Stimulated activated memory B cell treated with anti-CD40 and anti-IgM and Interleukin-4, amounts not matched to agents 10 μg/mL and 1 μg/mL and 100 μg/mL, for 72 hours (primary cell): ENCODE measurements at regions not wholly inside any gene's neighbourhood (a gene's known extent, or its start where the extent isn't known, plus 50 kb on each side); places are given as distances from the start of the nearest gene placed in this dataset.

Experiments used
- ATAC-seq: fragments of 150-1000 bp; cut with Tn5 transposase; 2 replicates; pipeline ENCODE4 v1.10.0; 2021
- H3K27ac Mint-ChIP-seq: one replicate; pipeline ENCODE4 v1.8.0; 2022; ENCODE audit warnings: mild to moderate bottlenecking, mixed read lengths
- H3K27me3 Mint-ChIP-seq: one replicate; pipeline ENCODE4 v1.8.0; 2022; ENCODE audit warnings: mixed read lengths
- H3K36me3 Mint-ChIP-seq: one replicate; pipeline ENCODE4 v1.8.0; 2022; ENCODE audit warnings: mixed read lengths
- H3K4me1 Mint-ChIP-seq: one replicate; pipeline ENCODE4 v1.8.0; 2022; ENCODE audit warnings: mixed read lengths
- H3K4me3 Mint-ChIP-seq: one replicate; pipeline ENCODE4 v1.8.0; 2022; ENCODE audit warnings: mild to moderate bottlenecking, moderate library complexity, mixed read lengths
- H3K9me3 Mint-ChIP-seq: one replicate; pipeline ENCODE4 v1.8.0; 2022; ENCODE audit warnings: mixed read lengths

- ATAC-seq, result no peak
- H3K36me3 Mint-ChIP-seq, result no peaks in the 10 kb centered on the region
- H3K4me1 Mint-ChIP-seq, result no peaks in the 10 kb centered on the region
- no peaks in the 10 kb centered on the region for H3K9me3 Mint-ChIP-seq
- H3K27me3 Mint-ChIP-seq, result no peaks in the 10 kb centered on the region
- no peak overlapping the region for H3K4me3 Mint-ChIP-seq
- H3K27ac Mint-ChIP-seq, result no peak overlapping the region
These were observed 718.6 kb upstream of the TBX3 start for GRCh38 chr12:115402443-115403180.

GRCh38 chr12:115401761-115402160 lies 717.8 kb upstream of the TBX3 start:
- no peaks in the 10 kb centered on the region for H3K4me1 Mint-ChIP-seq
- peaks cover 3% of the 10 kb centered on the region for H3K9me3 Mint-ChIP-seq

GRCh38 chr12:115400011-115400410 lies 716.0 kb upstream of the TBX3 start:
- Mint-ChIP-seq H3K27ac (no peak overlapping the region), H3K27me3 (no peaks in the 10 kb centered on the region), H3K9me3 (peaks cover 12% of the 10 kb centered on the region), H3K4me3 (no peak overlapping the region), H3K4me1 (no peaks in the 10 kb centered on the region), H3K36me3 (no peaks in the 10 kb centered on the region)
- ATAC-seq, result no peak

More at GRCh38 chr12:115401761-115402160, 717.8 kb upstream of the TBX3 start:
- ATAC-seq, result no peak
- H3K27me3 Mint-ChIP-seq, result no peaks in the 10 kb centered on the region
- no peak overlapping the region for H3K4me3 Mint-ChIP-seq
- no peaks in the 10 kb centered on the region for H3K36me3 Mint-ChIP-seq
- no peak overlapping the region for H3K27ac Mint-ChIP-seq

- Mint-ChIP-seq H3K4me3 (no peak overlapping the region), H3K27me3 (no peaks in the 10 kb centered on the region), H3K27ac (no peak overlapping the region), H3K9me3 (peaks cover 15% of the 10 kb centered on the region), H3K36me3 (no peaks in the 10 kb centered on the region), H3K4me1 (no peaks in the 10 kb centered on the region)
- ATAC-seq, result no peak
These were observed 714.4 kb upstream of the TBX3 start for GRCh38 chr12:115398311-115398781.

- ATAC-seq, result no peak
- H3K4me3 Mint-ChIP-seq, result no peak overlapping the region
- no peak overlapping the region for H3K27ac Mint-ChIP-seq
- H3K4me1 Mint-ChIP-seq, result no peaks in the 10 kb centered on the region
- H3K9me3 Mint-ChIP-seq, result peaks cover 15% of the 10 kb centered on the region
- H3K27me3 Mint-ChIP-seq, result no peaks in the 10 kb centered on the region
- no peaks in the 10 kb centered on the region for H3K36me3 Mint-ChIP-seq
These were observed 712.6 kb upstream of the TBX3 start for GRCh38 chr12:115396567-115396966.

- Mint-ChIP-seq H3K27me3 (no peaks in the 10 kb centered on the region), H3K27ac (no peak overlapping the region), H3K9me3 (peaks cover 23% of the 10 kb centered on the region), H3K36me3 (no peaks in the 10 kb centered on the region), H3K4me1 (no peaks in the 10 kb centered on the region), H3K4me3 (no peak overlapping the region)
- no peak for ATAC-seq
These were observed 710.7 kb upstream of the TBX3 start for GRCh38 chr12:115394496-115395220.

GRCh38 chr12:115388139-115388538 lies 704.2 kb upstream of the TBX3 start:
- peaks cover 12% of the 10 kb centered on the region for H3K9me3 Mint-ChIP-seq
- no peak overlapping the region for H3K27ac Mint-ChIP-seq
- no peaks in the 10 kb centered on the region for H3K36me3 Mint-ChIP-seq
- ATAC-seq, result no peak
- no peak overlapping the region for H3K4me3 Mint-ChIP-seq
- no peaks in the 10 kb centered on the region for H3K27me3 Mint-ChIP-seq
- no peaks in the 10 kb centered on the region for H3K4me1 Mint-ChIP-seq

- H3K27me3 Mint-ChIP-seq, result no peaks in the 10 kb centered on the region
- no peak for ATAC-seq
These were observed 703.5 kb upstream of the TBX3 start for GRCh38 chr12:115387467-115387901.

GRCh38 chr12:115386946-115387345 lies 703.0 kb upstream of the TBX3 start:
- no peak overlapping the region for H3K4me3 Mint-ChIP-seq
- ATAC-seq, result no peak
- H3K27ac Mint-ChIP-seq, result no peak overlapping the region

More at GRCh38 chr12:115387467-115387901, 703.5 kb upstream of the TBX3 start:
- Mint-ChIP-seq H3K9me3 (peaks cover 12% of the 10 kb centered on the region), H3K27ac (no peak overlapping the region), H3K4me3 (no peak overlapping the region), H3K4me1 (no peaks in the 10 kb centered on the region), H3K36me3 (no peaks in the 10 kb centered on the region)

GRCh38 chr12:115385141-115385540 lies 701.2 kb upstream of the TBX3 start:
- Mint-ChIP-seq H3K27me3 (no peaks in the 10 kb centered on the region), H3K4me1 (no peaks in the 10 kb centered on the region), H3K4me3 (no peak overlapping the region), H3K36me3 (no peaks in the 10 kb centered on the region), H3K27ac (no peak overlapping the region), H3K9me3 (peaks cover 4% of the 10 kb centered on the region)
- no peak for ATAC-seq

More at GRCh38 chr12:115386946-115387345, 703.0 kb upstream of the TBX3 start:
- Mint-ChIP-seq H3K4me1 (no peaks in the 10 kb centered on the region), H3K36me3 (no peaks in the 10 kb centered on the region), H3K9me3 (peaks cover 12% of the 10 kb centered on the region), H3K27me3 (no peaks in the 10 kb centered on the region)

- Mint-ChIP-seq H3K36me3 (no peaks in the 10 kb centered on the region), H3K4me3 (no peak overlapping the region), H3K27me3 (no peaks in the 10 kb centered on the region), H3K9me3 (peaks cover 4% of the 10 kb centered on the region), H3K4me1 (no peaks in the 10 kb centered on the region), H3K27ac (no peak overlapping the region)
- no peak for ATAC-seq
These were observed 700.4 kb upstream of the TBX3 start for GRCh38 chr12:115384391-115384790.

- H3K27me3 Mint-ChIP-seq, result no peaks in the 10 kb centered on the region
- H3K9me3 Mint-ChIP-seq, result peaks cover 4% of the 10 kb centered on the region
- H3K27ac Mint-ChIP-seq, result no peak overlapping the region
- no peaks in the 10 kb centered on the region for H3K4me1 Mint-ChIP-seq
- ATAC-seq, result no peak
- no peaks in the 10 kb centered on the region for H3K36me3 Mint-ChIP-seq
- H3K4me3 Mint-ChIP-seq, result no peak overlapping the region
These were observed 699.7 kb upstream of the TBX3 start for GRCh38 chr12:115383668-115384067.

GRCh38 chr12:115382681-115383080 lies 698.7 kb upstream of the TBX3 start:
- Mint-ChIP-seq H3K27me3 (no peaks in the 10 kb centered on the region), H3K27ac (no peak overlapping the region), H3K36me3 (no peaks in the 10 kb centered on the region), H3K4me3 (no peak overlapping the region), H3K9me3 (peaks cover 4% of the 10 kb centered on the region), H3K4me1 (no peaks in the 10 kb centered on the region)
- ATAC-seq, result no peak

GRCh38 chr12:115380546-115381120 lies 696.7 kb upstream of the TBX3 start:
- ATAC-seq, result no peak
- no peaks in the 10 kb centered on the region for H3K9me3 Mint-ChIP-seq
- no peaks in the 10 kb centered on the region for H3K4me1 Mint-ChIP-seq
- no peaks in the 10 kb centered on the region for H3K27me3 Mint-ChIP-seq
- no peak overlapping the region for H3K27ac Mint-ChIP-seq
- H3K36me3 Mint-ChIP-seq, result no peaks in the 10 kb centered on the region
- H3K4me3 Mint-ChIP-seq, result no peak overlapping the region

GRCh38 chr12:115378291-115378690 lies 694.3 kb upstream of the TBX3 start:
- no peaks in the 10 kb centered on the region for H3K27me3 Mint-ChIP-seq
- ATAC-seq, result no peak
- no peak overlapping the region for H3K4me3 Mint-ChIP-seq
- H3K27ac Mint-ChIP-seq, result no peak overlapping the region
- no peaks in the 10 kb centered on the region for H3K4me1 Mint-ChIP-seq
- no peaks in the 10 kb centered on the region for H3K36me3 Mint-ChIP-seq
- H3K9me3 Mint-ChIP-seq, result no peaks in the 10 kb centered on the region
